SHP77 (cell line): ENCODE measurements at regions not wholly inside any gene's neighbourhood (a gene's known extent, or its start where the extent isn't known, plus 50 kb on each side); places are given as distances from the start of the nearest gene placed in this dataset.
"Not testable (repeated sequence)": the region's sequence is repeated elsewhere in the genome, so short reads cannot be mapped to it uniquely, and the experiment has no call there.

Experiments
- DNase-seq, 2 experiments: peaks; one replicate each; lab custom pipeline; 2025; lab: John Stamatoyannopoulos, UW

DNA sequence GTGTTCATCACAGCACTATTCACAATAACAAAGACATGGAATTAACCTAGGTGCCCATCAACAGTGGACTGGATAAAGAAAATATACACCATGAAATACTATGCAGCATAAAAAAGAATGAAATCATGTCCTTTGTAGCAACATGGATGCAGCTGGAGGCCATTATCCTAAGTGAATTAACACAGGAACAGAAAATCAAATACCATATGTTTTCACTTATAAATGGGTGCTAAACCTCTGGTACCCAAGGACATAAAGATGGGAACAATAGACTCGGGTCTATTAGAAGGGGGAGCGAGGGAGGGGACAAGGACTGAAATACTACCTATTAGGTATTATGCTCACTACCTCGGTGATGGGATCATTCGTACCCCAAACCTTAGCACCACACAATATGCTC lies 66.4 kb upstream of the PTPN13 start:
- not testable (repeated sequence) for DNase-seq

DNA sequence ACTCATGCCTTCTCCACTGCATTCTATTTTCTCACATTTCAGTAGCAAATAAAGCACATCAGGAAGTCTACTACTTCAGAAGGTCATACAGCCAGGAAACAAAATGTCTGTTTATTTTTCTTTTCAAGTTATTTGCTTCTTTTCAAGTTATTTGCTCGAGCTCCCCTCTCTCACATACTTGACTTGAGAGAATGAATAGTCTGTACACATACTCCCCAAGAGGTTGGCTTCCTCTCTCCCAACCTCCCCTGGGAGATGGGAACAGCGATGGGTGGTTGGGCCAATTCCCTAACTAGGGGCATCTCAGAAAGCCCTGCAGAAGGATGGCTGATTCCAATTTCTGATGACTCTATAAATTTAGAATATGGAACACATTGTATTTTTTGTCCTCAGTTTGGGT lies 64.7 kb upstream of the PTPN13 start:
- no peak for DNase-seq

- DNase-seq, result no peak
Observed at GRCh38 chr4:86530183-86530582, 63.9 kb upstream of the PTPN13 start.

GRCh38 chr4:86531440-86531839 lies 62.7 kb upstream of the PTPN13 start:
- no peak for DNase-seq

DNA sequence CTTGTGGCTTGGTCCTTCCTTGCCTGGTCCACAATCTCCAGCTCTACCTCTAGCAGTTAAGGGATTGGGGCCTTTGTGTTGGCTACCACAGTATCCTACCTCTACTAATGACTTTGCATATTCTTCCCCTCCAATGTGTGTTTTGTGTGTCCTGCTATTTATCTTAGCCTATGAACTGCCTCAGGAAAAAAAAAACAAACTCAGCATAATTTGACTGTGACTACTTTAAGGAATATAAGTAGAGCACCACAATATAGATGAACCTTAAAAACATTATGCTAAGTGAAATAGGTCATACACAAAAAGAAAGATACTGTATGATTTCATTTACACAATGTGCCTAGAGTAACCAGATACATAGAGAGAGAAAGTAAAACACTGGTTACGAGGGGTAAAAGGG lies 61.3 kb upstream of the PTPN13 start:
- no peak for DNase-seq

- DNase-seq, result no peak
Observed at GRCh38 chr4:86536151-86536550, 58.0 kb upstream of the PTPN13 start.

DNA sequence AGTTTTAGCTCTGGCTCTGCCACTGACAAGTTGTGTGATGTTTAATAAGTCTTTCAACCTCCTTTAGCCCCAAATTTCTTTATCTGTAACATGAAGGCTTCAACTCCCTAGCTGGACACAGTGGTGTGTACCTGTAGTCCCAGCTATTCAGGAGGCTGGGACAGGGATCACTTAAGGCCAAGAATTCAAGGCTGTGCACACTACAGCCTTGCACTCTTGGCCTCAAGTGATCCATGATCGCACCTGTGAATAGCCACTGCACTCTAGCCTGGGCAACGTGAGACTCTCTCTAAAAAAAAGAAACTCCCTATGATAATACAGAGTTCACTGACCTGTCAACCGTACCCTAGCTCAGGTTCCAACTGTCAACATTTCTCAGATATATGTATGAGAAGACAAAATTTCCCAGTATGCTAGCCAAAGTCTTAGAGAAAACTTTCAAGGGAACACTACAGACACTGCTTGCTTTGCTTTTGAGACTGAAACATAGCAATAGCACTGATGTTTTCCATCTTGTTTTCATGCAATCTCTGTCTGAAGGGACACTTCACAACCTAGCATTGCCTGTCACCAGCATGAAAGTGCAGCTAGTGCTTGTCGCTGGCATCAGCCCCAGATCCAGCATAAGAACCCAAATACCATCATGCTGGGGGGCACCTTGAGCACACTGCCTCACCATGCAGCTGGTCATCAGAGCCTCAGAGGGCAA lies 51.6 kb upstream of the PTPN13 start:
- DNase-seq, result no peak

DNA sequence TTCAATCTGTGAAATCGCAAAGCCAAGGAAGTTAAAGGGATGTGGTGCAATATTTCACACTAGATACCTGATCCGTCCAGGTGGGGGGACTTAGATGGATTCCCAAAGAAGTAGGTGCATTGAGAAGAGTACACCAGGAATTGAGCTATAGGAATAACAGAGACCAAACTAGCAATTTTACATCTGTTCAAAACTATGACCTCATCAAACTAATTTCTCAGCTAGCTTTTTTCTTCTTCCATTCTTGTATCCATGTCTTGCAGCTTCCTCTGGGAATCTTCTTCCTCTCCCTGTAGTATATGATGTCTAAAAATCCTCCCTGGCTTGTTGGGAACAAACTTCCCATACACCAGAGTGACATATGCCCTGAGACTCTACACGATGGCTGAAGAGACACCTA lies 51.0 kb upstream of the PTPN13 start:
- no peak for DNase-seq

GRCh38 chr4:86543560-86544309 lies 50.4 kb upstream of the PTPN13 start:
- DNase-seq, result no peak

DNA sequence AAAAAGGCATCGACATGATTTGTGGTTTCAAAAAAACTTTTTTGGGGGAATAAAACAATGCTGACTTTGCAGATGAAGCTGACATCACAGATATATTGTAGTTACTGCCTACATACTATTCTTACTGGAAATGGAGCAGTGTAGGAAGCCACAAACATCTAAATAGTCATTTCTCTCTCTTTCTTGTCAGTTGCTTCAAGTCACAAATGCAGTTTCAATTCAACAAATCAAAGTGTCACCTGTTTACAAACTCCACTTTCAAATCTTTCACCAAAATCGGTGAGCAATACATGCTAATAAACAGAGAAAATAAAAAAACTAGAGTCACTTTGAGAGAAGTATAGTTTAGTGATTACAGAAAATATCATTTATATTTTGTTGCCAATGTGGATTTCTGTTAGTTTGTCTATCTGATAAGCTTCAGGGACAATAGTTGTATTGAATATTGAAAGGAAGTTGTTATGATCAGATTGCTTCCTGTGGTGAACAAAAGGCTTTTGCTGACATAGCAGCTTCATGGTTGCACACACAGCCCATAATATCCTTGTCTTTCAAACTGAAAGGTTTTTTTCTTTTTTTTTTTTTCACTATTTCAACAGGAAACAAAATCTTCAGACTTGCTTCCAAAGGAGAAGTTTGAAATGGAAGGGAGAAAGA lies 49.7 kb upstream of the PTPN13 start:
- DNase-seq, result no peak
